B cell (primary cell): ENCODE measurements at regions not wholly inside any gene's neighbourhood (a gene's known extent, or its start where the extent isn't known, plus 50 kb on each side); places are given as distances from the start of the nearest gene placed in this dataset.

Experiments
- ATAC-seq: fragments of 200-7000 bp; cut with Tn5 transposase; one replicate; pipeline ENCODE4 v1.10.0; 2021; ENCODE audit warnings: low read depth, mild to moderate bottlenecking, moderate number of reproducible peaks, moderate library complexity
- CTCF ChIA-PET: fragments of 350-600 bp; sonication (Branson Sonifier 250); formaldehyde crosslinking; loops from one replicate; lab custom pipeline; 2021; ENCODE audit warnings: antibody characterized with exemption, inconsistent platforms; lab: Charles Lee
- POLR2A ChIA-PET: fragments of 350-600 bp; sonication (Branson Sonifier 250); formaldehyde crosslinking; loops from one replicate; lab custom pipeline; 2021; ENCODE audit warnings: antibody characterized with exemption; lab: Charles Lee
- DNase-seq: peaks from one replicate; pipeline ENCODE4 v3.0.0; 2013
- H2AFZ ChIP-seq: 2 replicates; pipeline ENCODE4 v1.6.1; 2012; ENCODE audit warnings: mild to moderate bottlenecking, low read depth, low read length; ENCODE audit not compliant: insufficient read depth, poor library complexity, severe bottlenecking
- H3K27ac ChIP-seq, 2 donors: 1 replicate in 1 of 2; 2 replicates in 1 of 2; pipeline ENCODE4 v1.5.1; 2012 to 2013; ENCODE audit warnings: low read length in 2 of 2, mild to moderate bottlenecking in 2 of 2, moderate library complexity in 1 of 2
- H3K27me3 ChIP-seq, 4 experiments: fragments of 200-600 bp in 1 of 4; sonication (generic) in 1 of 4; replicated peaks in 1 of 4; 1 replicate in 2 of 4; 2 replicates in 2 of 4; pipeline versions ENCODE4 v1.6.1 to v1.7.0; 2013 to 2016; ENCODE audit warnings: low read length in 3 of 4, mild to moderate bottlenecking in 2 of 4, mixed read lengths in 1 of 4, moderate library complexity in 1 of 4; ENCODE audit not compliant: insufficient read depth in 4 of 4, control insufficient read depth in 3 of 4; ENCODE audit errors: control extremely low read depth in 1 of 4
- H3K36me3 ChIP-seq, 2 experiments: replicated peaks in 1 of 2; 1 replicate in 1 of 2; 2 replicates in 1 of 2; pipeline versions ENCODE4 v1.6.1 to v1.7.1; 2013; ENCODE audit warnings: low read length in 1 of 2; ENCODE audit not compliant: insufficient read depth in 2 of 2, control insufficient read depth in 1 of 2; ENCODE audit errors: control extremely low read depth in 1 of 2, extremely low read depth in 1 of 2
- H3K4me1 ChIP-seq, 2 donors: fragments of 200-600 bp in 1 of 2; sonication (generic) in 1 of 2; 1 replicate in 1 of 2; 2 replicates in 1 of 2; pipeline versions ENCODE4 v1.5.1 to v1.6.1; 2013 to 2017; ENCODE audit warnings: low read length in 2 of 2; ENCODE audit not compliant: control insufficient read depth in 2 of 2, insufficient read depth in 2 of 2
- H3K4me2 ChIP-seq: replicated peaks from 2 replicates; pipeline ENCODE3; 2012; ENCODE audit warnings: mild to moderate bottlenecking, low read depth, low read length; ENCODE audit not compliant: poor library complexity, severe bottlenecking
- H3K4me3 ChIP-seq, 5 experiments: fragments of 200-600 bp in 1 of 5; sonication (generic) in 1 of 5; 1 replicate in 3 of 5; 2 replicates in 2 of 5; pipeline versions ENCODE4 v1.5.1 to v1.7.0; 2011 to 2016; ENCODE audit warnings: low read length in 4 of 5, mild to moderate bottlenecking in 4 of 5, low read depth in 2 of 5, control low read depth in 1 of 5, moderate library complexity in 1 of 5; ENCODE audit not compliant: insufficient read depth in 1 of 5; ENCODE audit errors: control extremely low read depth in 1 of 5, extremely low read depth in 1 of 5
- H3K79me2 ChIP-seq: fragments of 200-600 bp; sonication (generic); one replicate; pipeline ENCODE4 v1.6.0; 2016; ENCODE audit warnings: low read length; ENCODE audit not compliant: control insufficient read depth, insufficient read depth
- H3K9ac ChIP-seq: fragments of 200-600 bp; sonication (generic); 2 replicates; pipeline ENCODE4 v1.6.1; 2017; ENCODE audit warnings: mild to moderate bottlenecking, low read length, moderate library complexity
- H3K9me3 ChIP-seq, 3 donors: one replicate each; pipeline versions ENCODE4 v1.6.1 to v1.7.1; 2013; ENCODE audit warnings: low read length in 2 of 3; ENCODE audit not compliant: control insufficient read depth in 2 of 3, insufficient read depth in 1 of 3; ENCODE audit errors: control extremely low read depth in 1 of 3
- H4K20me1 ChIP-seq: 2 replicates; pipeline ENCODE4 v1.6.0; 2012; ENCODE audit warnings: mild to moderate bottlenecking, low read length; ENCODE audit not compliant: insufficient read depth, control insufficient read depth, poor library complexity, severe bottlenecking
- H3K27ac Mint-ChIP-seq: one replicate; pipeline ENCODE4 v1.8.0; 2021; ENCODE audit warnings: mixed read lengths
- H3K27me3 Mint-ChIP-seq: one replicate; pipeline ENCODE4 v1.8.0; 2021; ENCODE audit warnings: mixed read lengths
- H3K4me1 Mint-ChIP-seq: one replicate; pipeline ENCODE4 v1.8.0; 2021; ENCODE audit warnings: mixed read lengths
- H3K4me3 Mint-ChIP-seq: one replicate; pipeline ENCODE4 v1.8.0; 2021; ENCODE audit warnings: mixed read lengths
- H3K9me3 Mint-ChIP-seq: one replicate; pipeline ENCODE4 v1.8.0; 2022; ENCODE audit warnings: mixed read lengths; ENCODE audit not compliant: insufficient read depth
- EZH2 ChIP-seq: IDR thresholded peaks from 2 replicates; pipeline ENCODE4 v1.6.1; 2012; ENCODE audit warnings: borderline replicate concordance, low read depth, mild to moderate bottlenecking, moderate library complexity, low read length; ENCODE audit not compliant: insufficient read depth, poor library complexity, severe bottlenecking
- WGBS: methylation state at CpG from one replicate; pipeline ENCODE4 v1.1.5; 2013; ENCODE audit warnings: missing lambda C conversion rate; ENCODE audit not compliant: insufficient coverage; 5-methylcytosine and 5-hydroxymethylcytosine counted together
- intact Hi-C: fragments of 100-400 bp; cut with micrococcal nuclease; formaldehyde crosslinking; loops from one replicate; pipeline ENCODE4 v1.10.0; 2022
- TF ChIP-seq, protein P1 (sequence below): fragments of 200-600 bp; IDR thresholded peaks from one replicate; pipeline ENCODE4 v1.8.0; 2022; ENCODE audit warnings: antibody characterized with exemption, mild to moderate bottlenecking

DNA sequence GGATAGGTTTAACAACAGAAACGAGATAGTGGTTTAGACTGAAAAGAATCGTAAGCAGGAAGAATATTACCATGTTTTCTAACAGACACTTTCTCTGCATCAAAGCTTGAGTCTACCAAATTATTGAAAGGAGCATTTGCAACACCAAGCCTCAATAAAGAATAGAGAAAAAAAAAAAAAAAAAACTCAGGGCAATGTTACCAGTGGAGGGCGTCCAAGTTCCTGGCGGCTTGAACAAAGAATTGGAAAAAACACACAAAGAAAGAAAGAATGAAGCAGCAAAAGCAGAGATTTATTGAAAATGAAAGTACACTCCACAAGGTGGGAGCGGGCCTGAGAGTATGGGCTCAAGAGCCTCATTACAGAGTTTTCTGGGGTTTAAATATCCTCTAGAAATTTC, 686.5 kb upstream of the ADGRL2 start:
- peaks cover 0 to 2% (median 1%) of the 10 kb centered on the region in 3 donors for H3K9me3 ChIP-seq
- Mint-ChIP-seq H3K4me3 (no peak overlapping the region), H3K27me3 (no peaks in the 10 kb centered on the region), H3K9me3 (peaks cover 2% of the 10 kb centered on the region), H3K27ac (no peak overlapping the region), H3K4me1 (no peaks in the 10 kb centered on the region)
- DNase-seq, result no peak
- ChIA-PET POLR2A (no interaction called here), CTCF (no interaction called here)
- no peak overlapping the region for H3K27ac ChIP-seq
- no peak for ATAC-seq
- H2AFZ ChIP-seq, result no peak overlapping the region
- H4K20me1 ChIP-seq, result no peaks in the 10 kb centered on the region
- no peaks in the 10 kb centered on the region for H3K36me3 ChIP-seq
- intact Hi-C loops, result no loop called here
- no peaks in the 10 kb centered on the region for H3K27me3 ChIP-seq
- no peaks in the 10 kb centered on the region for H3K4me1 ChIP-seq
- H3K9ac ChIP-seq, result no peak overlapping the region
- H3K79me2 ChIP-seq, result no peaks in the 10 kb centered on the region
- 100% methylated on average over 1 of the region's 5 CpGs for WGBS
- H3K4me3 ChIP-seq, result no peak overlapping the region
- no peak for TF ChIP-seq EZH2
- TF ChIP-seq, protein P1, sequence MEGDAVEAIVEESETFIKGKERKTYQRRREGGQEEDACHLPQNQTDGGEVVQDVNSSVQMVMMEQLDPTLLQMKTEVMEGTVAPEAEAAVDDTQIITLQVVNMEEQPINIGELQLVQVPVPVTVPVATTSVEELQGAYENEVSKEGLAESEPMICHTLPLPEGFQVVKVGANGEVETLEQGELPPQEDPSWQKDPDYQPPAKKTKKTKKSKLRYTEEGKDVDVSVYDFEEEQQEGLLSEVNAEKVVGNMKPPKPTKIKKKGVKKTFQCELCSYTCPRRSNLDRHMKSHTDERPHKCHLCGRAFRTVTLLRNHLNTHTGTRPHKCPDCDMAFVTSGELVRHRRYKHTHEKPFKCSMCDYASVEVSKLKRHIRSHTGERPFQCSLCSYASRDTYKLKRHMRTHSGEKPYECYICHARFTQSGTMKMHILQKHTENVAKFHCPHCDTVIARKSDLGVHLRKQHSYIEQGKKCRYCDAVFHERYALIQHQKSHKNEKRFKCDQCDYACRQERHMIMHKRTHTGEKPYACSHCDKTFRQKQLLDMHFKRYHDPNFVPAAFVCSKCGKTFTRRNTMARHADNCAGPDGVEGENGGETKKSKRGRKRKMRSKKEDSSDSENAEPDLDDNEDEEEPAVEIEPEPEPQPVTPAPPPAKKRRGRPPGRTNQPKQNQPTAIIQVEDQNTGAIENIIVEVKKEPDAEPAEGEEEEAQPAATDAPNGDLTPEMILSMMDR, result no peak
- H3K4me2 ChIP-seq, result no peak overlapping the region

DNA sequence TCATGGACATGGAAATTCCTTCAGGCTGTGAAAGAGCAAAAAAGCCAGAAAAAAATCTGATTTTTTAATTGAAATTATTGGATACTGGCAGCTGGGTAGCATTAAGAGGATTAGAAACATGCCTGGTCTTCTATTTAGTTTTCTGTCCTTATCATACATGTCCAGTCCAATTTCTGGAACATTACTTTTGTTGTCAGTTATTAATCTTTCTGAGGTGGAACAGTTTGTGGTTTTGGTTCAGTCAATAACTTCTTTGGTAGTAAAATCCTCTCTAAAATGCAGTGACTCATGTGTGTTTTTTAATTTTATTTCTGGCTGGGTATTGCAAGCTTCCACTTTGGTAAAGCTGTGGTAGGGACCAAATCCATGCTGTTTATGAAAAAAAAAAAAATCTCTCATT, 687.0 kb upstream of the ADGRL2 start:
- no peak overlapping the region for H3K27ac Mint-ChIP-seq

More for the DNA sequence above, 687.0 kb upstream of the ADGRL2 start:
- Histone ChIP-seq H3K4me1 (no peaks in the 10 kb centered on the region), H3K36me3 (no peaks in the 10 kb centered on the region), H3K9ac (no peak overlapping the region), H3K27me3 (no peaks in the 10 kb centered on the region), H3K27ac (no peak overlapping the region), H2AFZ (no peak overlapping the region), H3K4me2 (no peak overlapping the region), H3K9me3 (peaks cover 0 to 7% (median 1%) of the 10 kb centered on the region in 3 donors), H3K79me2 (no peaks in the 10 kb centered on the region), H3K4me3 (no peak overlapping the region), H4K20me1 (no peaks in the 10 kb centered on the region)
- Mint-ChIP-seq H3K4me3 (no peak overlapping the region), H3K4me1 (no peaks in the 10 kb centered on the region), H3K9me3 (peaks cover 2% of the 10 kb centered on the region), H3K27me3 (no peaks in the 10 kb centered on the region)
- intact Hi-C loops, result no loop called here
- POLR2A ChIA-PET, result no interaction called here
- TF ChIP-seq, protein P1, result no peak
- no peak for ATAC-seq
- CTCF ChIA-PET, result no interaction called here
- no peak for DNase-seq
